HEK293T (cell line): ENCODE measurements at regions not wholly inside any gene's neighbourhood (a gene's known extent, or its start where the extent isn't known, plus 50 kb on each side); places are given as distances from the start of the nearest gene placed in this dataset.

Experiments used
- CTCF ChIA-PET: fragments of 350-600 bp; formaldehyde crosslinking; extraction: SDS; loops from one replicate; lab custom pipeline; 2021; ENCODE audit warnings: antibody characterized with exemption, inconsistent platforms; lab: Yijun Ruan, JAX
- POLR2A ChIA-PET: fragments of 350-600 bp; formaldehyde crosslinking; extraction: SDS; loops from one replicate; lab custom pipeline; 2020; ENCODE audit warnings: antibody characterized with exemption, inconsistent platforms; lab: Yijun Ruan, JAX
- DNase-seq: peaks from one replicate; pipeline ENCODE4 v3.0.0; 2012; ENCODE audit warnings: mixed read lengths; ENCODE audit errors: extremely low spot score
- ARNT ChIP-seq: fragments of 450-650 bp; IDR thresholded peaks from 2 replicates; pipeline ENCODE4 v1.6.1; 2017; ENCODE audit warnings: mild to moderate bottlenecking
- BHLHE40 ChIP-seq: fragments of 450-650 bp; IDR thresholded peaks from 2 replicates; pipeline ENCODE4 v1.6.1; 2016; ENCODE audit warnings: mild to moderate bottlenecking, moderate library complexity, borderline replicate concordance
- CTBP1 ChIP-seq: fragments of 450-650 bp; IDR thresholded peaks from 2 replicates; pipeline ENCODE4 v1.6.1; 2016; ENCODE audit warnings: borderline replicate concordance
- ELF4 ChIP-seq: fragments of 450-650 bp; IDR thresholded peaks from 2 replicates; pipeline ENCODE4 v1.6.1; 2017; ENCODE audit warnings: antibody characterized with exemption
- FOXA1 ChIP-seq: fragments of 450-650 bp; IDR thresholded peaks from 2 replicates; pipeline ENCODE4 v1.6.1; 2016; ENCODE audit warnings: mild to moderate bottlenecking
- FOXK2 ChIP-seq: fragments of 450-650 bp; IDR thresholded peaks from 2 replicates; pipeline ENCODE4 v1.6.1; 2016; ENCODE audit warnings: mild to moderate bottlenecking
- FOXM1 ChIP-seq: fragments of 450-650 bp; IDR thresholded peaks from 2 replicates; pipeline ENCODE4 v1.6.1; 2017; ENCODE audit warnings: mild to moderate bottlenecking, borderline replicate concordance
- HDGF ChIP-seq: fragments of 450-650 bp; IDR thresholded peaks from 2 replicates; pipeline ENCODE4 v1.6.1; 2017; ENCODE audit warnings: antibody characterized with exemption, borderline replicate concordance
- L3MBTL2 ChIP-seq: fragments of 450-650 bp; conservative IDR thresholded peaks from 2 replicates; pipeline ENCODE4 v1.6.1; 2016; ENCODE audit warnings: mild to moderate bottlenecking
- LEF1 ChIP-seq: fragments of 450-650 bp; IDR thresholded peaks from 2 replicates; pipeline ENCODE4 v1.6.1; 2017; ENCODE audit warnings: mild to moderate bottlenecking, borderline replicate concordance
- NFRKB ChIP-seq: fragments of 450-650 bp; IDR thresholded peaks from 2 replicates; pipeline ENCODE4 v1.6.1; 2016; ENCODE audit warnings: mild to moderate bottlenecking, moderate library complexity
- SP1 ChIP-seq: fragments of 450-650 bp; IDR thresholded peaks from 2 replicates; pipeline ENCODE4 v1.6.1; 2017
- SUZ12 ChIP-seq: fragments of 450-650 bp; IDR thresholded peaks from 2 replicates; pipeline ENCODE4 v1.6.1; 2016; ENCODE audit warnings: mild to moderate bottlenecking
- TARDBP ChIP-seq: fragments of 450-650 bp; IDR thresholded peaks from 2 replicates; pipeline ENCODE4 v1.6.1; 2016
- ZNF384 ChIP-seq: fragments of 450-650 bp; IDR thresholded peaks from 2 replicates; pipeline ENCODE4 v1.6.1; 2016
- TF ChIP-seq, protein P1 (sequence below): fragments of 450-650 bp; IDR thresholded peaks from 2 replicates; pipeline ENCODE4 v1.6.1; 2016

DNA sequence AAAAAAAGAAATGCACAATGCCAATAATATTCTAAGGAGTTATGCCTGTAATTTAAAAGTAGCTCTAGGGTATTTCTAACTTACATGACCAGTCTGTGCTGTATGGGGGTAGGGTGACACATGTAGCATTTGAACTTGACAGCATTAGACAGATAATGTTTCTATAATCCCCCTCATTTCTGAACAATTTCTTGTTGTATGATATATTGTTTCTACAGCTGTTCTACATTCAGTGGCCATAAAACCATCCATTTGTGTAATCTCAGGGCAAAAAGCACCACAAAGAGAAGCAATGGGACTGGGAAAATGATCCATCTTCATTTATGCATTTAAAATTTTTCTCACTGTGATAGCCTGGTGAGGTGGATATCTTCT is 767.8 kb downstream of the TFAP2A start:
- ChIA-PET POLR2A (no interaction called here), CTCF (no interaction called here)
- no peak for DNase-seq
- TF ChIP-seq ELF4: no peak
- no peak for TF ChIP-seq HDGF
- no peak for TF ChIP-seq BHLHE40
- no peak for TF ChIP-seq FOXK2

DNA sequence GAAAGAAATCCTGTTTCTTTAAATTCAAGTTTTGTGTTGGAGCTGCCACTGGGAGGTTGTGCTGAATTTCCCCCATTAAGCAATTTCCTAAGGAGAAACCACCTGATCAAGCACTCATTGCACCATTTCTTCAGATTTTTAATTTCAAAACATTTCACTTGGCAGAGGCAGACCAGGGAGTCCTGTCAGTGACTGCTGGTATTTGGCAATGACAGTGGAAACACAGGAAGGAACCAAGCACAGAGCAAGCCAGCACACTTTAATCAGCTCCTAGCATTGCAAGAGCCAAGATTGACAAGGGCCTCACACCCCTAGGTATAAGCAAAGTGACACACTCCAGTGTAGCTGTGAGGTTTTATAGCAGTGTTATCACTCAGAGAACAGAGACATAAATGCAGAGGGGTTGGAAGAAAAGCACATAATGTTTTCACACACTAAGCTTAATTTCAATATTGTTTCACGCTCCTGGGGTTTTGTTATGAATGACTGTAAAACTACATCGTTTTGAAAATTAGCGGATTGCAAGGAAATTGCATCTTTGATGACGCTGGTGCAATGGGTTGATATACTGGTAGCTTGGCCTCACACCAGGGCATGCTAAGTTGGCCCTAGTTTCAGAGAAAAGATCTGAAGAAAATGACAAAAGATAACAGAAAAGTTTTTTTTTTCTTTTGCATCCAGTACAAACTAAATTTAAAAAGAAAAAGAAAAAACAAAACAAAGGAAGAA is 768.4 kb downstream of the TFAP2A start:
- ChIA-PET CTCF (interaction anchor here (0.7 kb wide), 1 partner anchor 186 kb away, joined by 3 read pairs; no protein-coding TSS in a partner anchor), POLR2A (no interaction called here)
- TF ChIP-seq LEF1: no peak
- no peak for TF ChIP-seq HDGF
- TF ChIP-seq FOXA1: no peak
- TF ChIP-seq TARDBP: no peak
- no peak for TF ChIP-seq FOXK2
- TF ChIP-seq L3MBTL2: no peak
- TF ChIP-seq ELF4: no peak
- no peak for TF ChIP-seq FOXM1
- no peak for TF ChIP-seq SP1
- TF ChIP-seq ZNF384: no peak
- TF ChIP-seq ARNT: no peak
- no peak for TF ChIP-seq CTBP1
- no peak for TF ChIP-seq NFRKB
- TF ChIP-seq, protein P1, sequence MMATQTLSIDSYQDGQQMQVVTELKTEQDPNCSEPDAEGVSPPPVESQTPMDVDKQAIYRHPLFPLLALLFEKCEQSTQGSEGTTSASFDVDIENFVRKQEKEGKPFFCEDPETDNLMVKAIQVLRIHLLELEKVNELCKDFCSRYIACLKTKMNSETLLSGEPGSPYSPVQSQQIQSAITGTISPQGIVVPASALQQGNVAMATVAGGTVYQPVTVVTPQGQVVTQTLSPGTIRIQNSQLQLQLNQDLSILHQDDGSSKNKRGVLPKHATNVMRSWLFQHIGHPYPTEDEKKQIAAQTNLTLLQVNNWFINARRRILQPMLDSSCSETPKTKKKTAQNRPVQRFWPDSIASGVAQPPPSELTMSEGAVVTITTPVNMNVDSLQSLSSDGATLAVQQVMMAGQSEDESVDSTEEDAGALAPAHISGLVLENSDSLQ: no peak
- TF ChIP-seq SUZ12: no peak
- TF ChIP-seq BHLHE40: no peak
- DNase-seq: no peak

- no peak for DNase-seq
- TF ChIP-seq NFRKB: no peak
- TF ChIP-seq SP1: no peak
- POLR2A ChIA-PET: no interaction called here
- CTCF ChIA-PET: no interaction called here
Observed at GRCh38 chr6:9638861-9639260, 776.0 kb downstream of the TFAP2A start.

DNA sequence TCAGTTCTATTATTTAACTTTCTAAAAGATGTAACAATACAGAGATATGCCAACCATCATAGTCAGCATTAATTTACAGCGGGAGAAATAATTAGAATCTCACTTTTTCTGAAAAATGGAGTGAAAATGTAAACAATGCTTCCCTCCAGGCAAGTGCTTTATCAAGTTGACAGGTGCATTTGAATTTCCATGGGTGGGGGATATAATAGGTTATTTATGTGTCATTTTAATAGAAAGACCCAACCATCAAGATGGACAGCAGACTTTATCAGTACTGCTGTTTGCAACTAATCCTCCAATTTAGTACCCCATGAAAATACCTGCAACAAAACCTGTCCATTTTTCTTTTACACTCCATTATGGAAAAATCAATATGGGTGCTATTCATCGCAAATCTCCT is 780.1 kb downstream of the TFAP2A start:
- ChIA-PET POLR2A (no interaction called here), CTCF (no interaction called here)
- no peak for DNase-seq
- TF ChIP-seq NFRKB: no peak
- no peak for TF ChIP-seq BHLHE40
- no peak for TF ChIP-seq FOXM1
- no peak for TF ChIP-seq ZNF384
- TF ChIP-seq ARNT: no peak
- TF ChIP-seq FOXK2: no peak
- no peak for TF ChIP-seq FOXA1
- TF ChIP-seq LEF1: no peak

- ChIA-PET CTCF (no interaction called here), POLR2A (no interaction called here)
- TF ChIP-seq SP1: no peak
- no peak for TF ChIP-seq FOXK2
- no peak for TF ChIP-seq BHLHE40
- no peak for TF ChIP-seq HDGF
- no peak for TF ChIP-seq ELF4
- no peak for TF ChIP-seq L3MBTL2
- TF ChIP-seq, protein P1: no peak
- TF ChIP-seq LEF1: no peak
- TF ChIP-seq SUZ12: no peak
- TF ChIP-seq NFRKB: no peak
- TF ChIP-seq FOXA1: no peak
- TF ChIP-seq CTBP1: no peak
- TF ChIP-seq ZNF384: no peak
- TF ChIP-seq TARDBP: no peak
- TF ChIP-seq FOXM1: no peak
- DNase-seq: no peak
Observed at GRCh38 chr6:9632026-9632425, 782.8 kb downstream of the TFAP2A start.

- no peak for TF ChIP-seq CTBP1
- TF ChIP-seq FOXK2: no peak
- TF ChIP-seq HDGF: no peak
- no peak for TF ChIP-seq ELF4
- TF ChIP-seq ZNF384: no peak
- TF ChIP-seq NFRKB: no peak
- TF ChIP-seq SP1: no peak
- TF ChIP-seq ARNT: no peak
- TF ChIP-seq FOXM1: no peak
- no peak for TF ChIP-seq LEF1
- ChIA-PET CTCF (no interaction called here), POLR2A (no interaction called here)
- DNase-seq: no peak
Observed at GRCh38 chr6:9628819-9629218, 786.1 kb downstream of the TFAP2A start.

DNA sequence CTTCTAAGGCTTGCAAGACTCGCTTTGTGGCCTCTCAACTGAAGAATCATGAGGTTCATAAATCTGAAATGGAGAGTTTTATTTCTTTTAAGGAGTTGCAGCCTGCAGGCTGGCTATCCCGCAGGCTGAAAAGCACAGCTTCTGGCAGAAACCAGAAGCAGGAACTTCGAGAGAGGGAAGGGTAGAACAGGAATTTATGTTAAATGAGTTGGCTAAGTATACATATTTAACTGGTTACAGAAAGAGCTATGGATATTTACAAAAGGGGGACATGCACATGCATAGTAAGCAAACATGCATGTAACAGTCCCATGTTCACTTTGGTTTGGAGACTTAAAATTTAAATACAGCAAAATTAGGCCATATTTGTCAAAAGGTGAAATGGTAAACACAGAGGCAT is 787.0 kb downstream of the TFAP2A start:
- CTCF ChIA-PET: no interaction called here
- POLR2A ChIA-PET: no interaction called here
- DNase-seq: no peak
- no peak for TF ChIP-seq FOXA1
- TF ChIP-seq SUZ12: no peak
- TF ChIP-seq NFRKB: no peak
- TF ChIP-seq LEF1: no peak
- TF ChIP-seq, protein P1: no peak
- no peak for TF ChIP-seq TARDBP
- no peak for TF ChIP-seq ARNT
- TF ChIP-seq L3MBTL2: no peak
- TF ChIP-seq ELF4: no peak
- no peak for TF ChIP-seq HDGF
- no peak for TF ChIP-seq SP1
